ENCODE measurements at regions not wholly inside any gene's neighbourhood (a gene's known extent, or its start where the extent isn't known, plus 50 kb on each side); places are given as distances from the start of the nearest gene placed in this dataset.
"Not testable (repeated sequence)": the region's sequence is repeated elsewhere in the genome, so short reads cannot be mapped to it uniquely, and the experiment has no call there.

GRCh38 chr10:64571056-64571455, 1049.9 kb downstream of the REEP3 start:
- Histone ChIP-seq H3K27ac (ENCODE audit: low read length) (peak overlapping the region; percentile 19; the same call in 1 of the 2 replicates), H2AFZ (ENCODE audit: low read depth, low read length) (no peak overlapping the region), H3K9ac (ENCODE audit: low read length) (no peak overlapping the region), H3K4me3 (ENCODE audit: low read length) (no peak overlapping the region), H3K4me2 (ENCODE audit: low read length) (no peak overlapping the region), H4K20me1 (ENCODE audit: insufficient read depth, low read length) (no peaks in the 10 kb centered on the region), H3K79me2 (ENCODE audit: low read length) (no peaks in the 10 kb centered on the region), H3K27me3 (ENCODE audit: low read depth, low read length) (no peaks in the 10 kb centered on the region), H3K4me1 (ENCODE audit: low read length) (peaks cover 22% of the 10 kb centered on the region), H3K9me3 (ENCODE audit: insufficient read depth, low read length) (no peaks in the 10 kb centered on the region), H3K36me3 (replicated peaks; ENCODE audit: low read depth, low read length) (no peaks in the 10 kb centered on the region)
- TF ChIP-seq EZH2phosphoT487 (IDR thresholded peaks at IDR 0.05; ENCODE audit: low read depth) = no peak
- no peak for TF ChIP-seq CTCF (IDR thresholded peaks at IDR 0.05; ENCODE audit: low read depth, low read length)

GRCh38 chr10:64573623-64574325, 1052.6 kb downstream of the REEP3 start:
- Histone ChIP-seq H3K9me3 (ENCODE audit: insufficient read depth, low read length) (no peaks in the 10 kb centered on the region), H3K79me2 (ENCODE audit: low read length) (no peaks in the 10 kb centered on the region), H3K4me1 (ENCODE audit: low read length) (peaks cover 25% of the 10 kb centered on the region), H3K4me3 (ENCODE audit: low read length) (no peak overlapping the region), H2AFZ (ENCODE audit: low read depth, low read length) (no peak overlapping the region), H3K27ac (ENCODE audit: low read length) (0 out of 2 replicates have a peak overlapping the region, but pooled peaks have one; percentile 35), H3K36me3 (replicated peaks; ENCODE audit: low read depth, low read length) (no peaks in the 10 kb centered on the region), H4K20me1 (ENCODE audit: insufficient read depth, low read length) (no peaks in the 10 kb centered on the region), H3K9ac (ENCODE audit: low read length) (no peak overlapping the region), H3K4me2 (ENCODE audit: low read length) (no peak overlapping the region), H3K27me3 (ENCODE audit: low read depth, low read length) (no peaks in the 10 kb centered on the region)
- TF ChIP-seq EZH2phosphoT487 (IDR thresholded peaks at IDR 0.05; ENCODE audit: low read depth) = no peak
- TF ChIP-seq CTCF (IDR thresholded peaks at IDR 0.05; ENCODE audit: low read depth, low read length) = no peak

GRCh38 chr10:64574371-64574770, 1053.2 kb downstream of the REEP3 start:
- no peak overlapping the region for H3K9ac ChIP-seq (ENCODE audit: low read length)
- no peak overlapping the region for H2AFZ ChIP-seq (ENCODE audit: low read depth, low read length)
- no peak overlapping the region for H3K4me3 ChIP-seq (ENCODE audit: low read length)
- H4K20me1 ChIP-seq (ENCODE audit: insufficient read depth, low read length) = no peaks in the 10 kb centered on the region
- no peak for TF ChIP-seq CTCF (IDR thresholded peaks at IDR 0.05; ENCODE audit: low read depth, low read length)
- TF ChIP-seq EZH2phosphoT487 (IDR thresholded peaks at IDR 0.05; ENCODE audit: low read depth) = no peak
- H3K4me1 ChIP-seq (ENCODE audit: low read length) = peaks cover 25% of the 10 kb centered on the region
- no peaks in the 10 kb centered on the region for H3K36me3 ChIP-seq (replicated peaks; ENCODE audit: low read depth, low read length)
- no peak overlapping the region for H3K27ac ChIP-seq (ENCODE audit: low read length)
- no peaks in the 10 kb centered on the region for H3K9me3 ChIP-seq (ENCODE audit: insufficient read depth, low read length)
- no peak overlapping the region for H3K4me2 ChIP-seq (ENCODE audit: low read length)
- no peaks in the 10 kb centered on the region for H3K27me3 ChIP-seq (ENCODE audit: low read depth, low read length)
- H3K79me2 ChIP-seq (ENCODE audit: low read length) = no peaks in the 10 kb centered on the region

- Histone ChIP-seq H2AFZ (ENCODE audit: low read depth, low read length) (no peak overlapping the region), H3K9me3 (ENCODE audit: insufficient read depth, low read length) (no peaks in the 10 kb centered on the region), H3K4me3 (ENCODE audit: low read length) (no peak overlapping the region), H3K36me3 (replicated peaks; ENCODE audit: low read depth, low read length) (no peaks in the 10 kb centered on the region), H3K4me1 (ENCODE audit: low read length) (peaks cover 16% of the 10 kb centered on the region), H3K9ac (ENCODE audit: low read length) (no peak overlapping the region), H3K79me2 (ENCODE audit: low read length) (no peaks in the 10 kb centered on the region), H4K20me1 (ENCODE audit: insufficient read depth, low read length) (no peaks in the 10 kb centered on the region), H3K27ac (ENCODE audit: low read length) (no peak overlapping the region), H3K27me3 (ENCODE audit: low read depth, low read length) (no peaks in the 10 kb centered on the region), H3K4me2 (ENCODE audit: low read length) (no peak overlapping the region)
- TF ChIP-seq CTCF (IDR thresholded peaks at IDR 0.05; ENCODE audit: low read depth, low read length) (no peak), EZH2phosphoT487 (IDR thresholded peaks at IDR 0.05; ENCODE audit: low read depth) (no peak)
These were observed 1055.3 kb downstream of the REEP3 start for GRCh38 chr10:64576497-64576896.

GRCh38 chr10:64578757-64579156, 1057.6 kb downstream of the REEP3 start:
- not testable (repeated sequence) for H3K9ac ChIP-seq (ENCODE audit: low read length); H3K36me3 ChIP-seq (replicated peaks; ENCODE audit: low read depth, low read length); H3K9me3 ChIP-seq (ENCODE audit: insufficient read depth, low read length); H3K79me2 ChIP-seq (ENCODE audit: low read length); H3K4me1 ChIP-seq (ENCODE audit: low read length); H3K4me2 ChIP-seq (ENCODE audit: low read length); H4K20me1 ChIP-seq (ENCODE audit: insufficient read depth, low read length); H3K27me3 ChIP-seq (ENCODE audit: low read depth, low read length); H3K27ac ChIP-seq (ENCODE audit: low read length); H3K4me3 ChIP-seq (ENCODE audit: low read length); H2AFZ ChIP-seq (ENCODE audit: low read depth, low read length)
